Smooth muscle cell (in vitro differentiated cells): ENCODE measurements at regions not wholly inside any gene's neighbourhood (a gene's known extent, or its start where the extent isn't known, plus 50 kb on each side); places are given as distances from the start of the nearest gene placed in this dataset.

Experiments
- DNase-seq: peaks from one replicate; lab custom pipeline; 2025; ENCODE audit not compliant: unreplicated experiment; lab: John Stamatoyannopoulos, UW
- H2AFZ ChIP-seq: fragments of 200-600 bp; sonication (generic); 2 replicates; pipeline ENCODE4 v1.6.0; 2016; ENCODE audit warnings: antibody characterized with exemption, low read depth, mild to moderate bottlenecking
- H3F3A ChIP-seq: fragments of 200-600 bp; sonication (generic); 2 replicates; pipeline ENCODE4 v1.6.0; 2017; ENCODE audit warnings: antibody characterized with exemption, low read depth
- H3K27ac ChIP-seq: fragments of 200-600 bp; sonication (generic); 2 replicates; pipeline ENCODE4 v1.5.1; 2016; ENCODE audit warnings: low read depth, mild to moderate bottlenecking
- H3K27me3 ChIP-seq: fragments of 200-600 bp; sonication (generic); 2 replicates; pipeline ENCODE4 v1.6.1; 2016; ENCODE audit warnings: low read depth, mild to moderate bottlenecking
- H3K36me3 ChIP-seq: fragments of 200-600 bp; sonication (generic); 2 replicates; pipeline ENCODE4 v1.5.1; 2016; ENCODE audit warnings: low read depth
- H3K4me1 ChIP-seq: fragments of 200-600 bp; sonication (generic); 2 replicates; pipeline ENCODE4 v1.5.1; 2016; ENCODE audit warnings: low read depth
- H3K4me2 ChIP-seq: fragments of 200-600 bp; sonication (generic); 2 replicates; pipeline ENCODE4 v1.6.0; 2016; ENCODE audit warnings: mild to moderate bottlenecking
- H3K4me3 ChIP-seq: fragments of 200-600 bp; sonication (generic); 2 replicates; pipeline ENCODE4 v1.5.1; 2016; ENCODE audit warnings: mild to moderate bottlenecking
- H3K79me2 ChIP-seq: fragments of 200-600 bp; sonication (generic); 2 replicates; pipeline ENCODE4 v1.6.0; 2016; ENCODE audit warnings: low read depth, mild to moderate bottlenecking
- H3K9ac ChIP-seq: fragments of 200-600 bp; sonication (generic); 2 replicates; pipeline ENCODE4 v1.6.0; 2016; ENCODE audit warnings: low read depth
- H3K9me3 ChIP-seq: fragments of 200-600 bp; sonication (generic); replicated peaks from 2 replicates; pipeline ENCODE4 v1.5.1; 2016; ENCODE audit warnings: low read depth
- H4K20me1 ChIP-seq: fragments of 200-600 bp; sonication (generic); 2 replicates; pipeline ENCODE4 v1.6.0; 2016; ENCODE audit warnings: low read depth
- CTCF ChIP-seq: fragments of 200-600 bp; sonication (generic); IDR thresholded peaks from 2 replicates; pipeline ENCODE4 v1.5.1; 2017; ENCODE audit warnings: borderline replicate concordance, mild to moderate bottlenecking, antibody characterized with exemption; ENCODE audit not compliant: insufficient read depth, poor library complexity, severe bottlenecking
- WGBS: methylation state at CpG from one replicate; pipeline ENCODE4 v1.1.7; 2016; ENCODE audit warnings: low lambda C conversion rate; 5-methylcytosine and 5-hydroxymethylcytosine counted together

GRCh38 chr16:80463326-80463725 is 77.5 kb upstream of the DYNLRB2 start:
- Histone ChIP-seq H3K79me2 (no peaks in the 10 kb centered on the region), H2AFZ (no peak overlapping the region), H3K36me3 (no peaks in the 10 kb centered on the region), H3K9ac (no peak overlapping the region), H3K4me3 (no peak overlapping the region), H4K20me1 (no peaks in the 10 kb centered on the region), H3K4me2 (no peak overlapping the region), H3K9me3 (no peaks in the 10 kb centered on the region), H3K27ac (no peak overlapping the region), H3F3A (no peaks in the 10 kb centered on the region), H3K4me1 (no peaks in the 10 kb centered on the region), H3K27me3 (peaks cover 30% of the 10 kb centered on the region)
- DNase-seq = no peak
- TF ChIP-seq CTCF = no peak
- WGBS = 94% methylated on average over 2 of the region's 2 CpGs

- no peak for TF ChIP-seq CTCF
These were observed 77.9 kb upstream of the DYNLRB2 start for GRCh38 chr16:80462917-80463316.

GRCh38 chr16:80460988-80461387 is 79.8 kb upstream of the DYNLRB2 start:
- H3K4me2 ChIP-seq = no peak overlapping the region
- no peak overlapping the region for H2AFZ ChIP-seq
- no peak overlapping the region for H3K27ac ChIP-seq
- no peaks in the 10 kb centered on the region for H3K79me2 ChIP-seq
- no peak overlapping the region for H3K4me3 ChIP-seq
- H3K36me3 ChIP-seq = no peaks in the 10 kb centered on the region
- no peak overlapping the region for H3K9ac ChIP-seq
- peaks cover 37% of the 10 kb centered on the region for H3K27me3 ChIP-seq
- no peaks in the 10 kb centered on the region for H3F3A ChIP-seq
- no peak for TF ChIP-seq CTCF
- H3K9me3 ChIP-seq = no peaks in the 10 kb centered on the region
- no peaks in the 10 kb centered on the region for H3K4me1 ChIP-seq
- 88% methylated on average over 1 of the region's 1 CpG for WGBS
- no peaks in the 10 kb centered on the region for H4K20me1 ChIP-seq
- no peak for DNase-seq

More at GRCh38 chr16:80462917-80463316, 77.9 kb upstream of the DYNLRB2 start:
- H3K4me1 ChIP-seq = no peaks in the 10 kb centered on the region
- H4K20me1 ChIP-seq = no peaks in the 10 kb centered on the region
- H3K4me2 ChIP-seq = no peak overlapping the region
- H2AFZ ChIP-seq = no peak overlapping the region
- no peak overlapping the region for H3K4me3 ChIP-seq
- no peak overlapping the region for H3K9ac ChIP-seq
- H3F3A ChIP-seq = no peaks in the 10 kb centered on the region
- no peak for DNase-seq
- WGBS = 94% methylated on average over 7 of the region's 7 CpGs
- no peaks in the 10 kb centered on the region for H3K9me3 ChIP-seq
- no peak overlapping the region for H3K27ac ChIP-seq
- no peaks in the 10 kb centered on the region for H3K36me3 ChIP-seq
- peaks cover 25% of the 10 kb centered on the region for H3K27me3 ChIP-seq
- H3K79me2 ChIP-seq = no peaks in the 10 kb centered on the region

GRCh38 chr16:80459966-80460365 is 80.8 kb upstream of the DYNLRB2 start:
- H3K9ac ChIP-seq = no peak overlapping the region
- no peaks in the 10 kb centered on the region for H3F3A ChIP-seq
- H3K27ac ChIP-seq = no peak overlapping the region
- no peaks in the 10 kb centered on the region for H4K20me1 ChIP-seq
- peaks cover 37% of the 10 kb centered on the region for H3K27me3 ChIP-seq
- H3K36me3 ChIP-seq = no peaks in the 10 kb centered on the region
- H3K9me3 ChIP-seq = no peaks in the 10 kb centered on the region
- H3K4me2 ChIP-seq = no peak overlapping the region
- H3K4me1 ChIP-seq = no peaks in the 10 kb centered on the region
- no peak overlapping the region for H2AFZ ChIP-seq
- no peak overlapping the region for H3K4me3 ChIP-seq
- no peaks in the 10 kb centered on the region for H3K79me2 ChIP-seq
- no peak for TF ChIP-seq CTCF
- no peak for DNase-seq
- WGBS = 65% methylated on average over 5 of the region's 5 CpGs
